HG03354 (cell line): ENCODE measurements at regions not wholly inside any gene's neighbourhood (a gene's known extent, or its start where the extent isn't known, plus 50 kb on each side); places are given as distances from the start of the nearest gene placed in this dataset.

Experiments
- ATAC-seq: cut with Tn5 transposase; IDR thresholded peaks from one replicate; pipeline ENCODE4 v1.9.1; 2021; ENCODE audit warnings: mild to moderate bottlenecking; ENCODE audit not compliant: unreplicated experiment, poor library complexity, severe bottlenecking

- no peak for ATAC-seq
These were observed 223.3 kb downstream of the NOL4 start for GRCh38 chr18:34001376-34001775.

- no peak for ATAC-seq
These were observed 237.5 kb downstream of the NOL4 start for GRCh38 chr18:33987206-33987605.

GRCh38 chr18:33983126-33983525, 241.6 kb downstream of the NOL4 start:
- ATAC-seq = no peak

GRCh38 chr18:33960417-33960816, 264.3 kb downstream of the NOL4 start:
- no peak for ATAC-seq

GRCh38 chr18:33959609-33960008, 265.1 kb downstream of the NOL4 start:
- ATAC-seq = no peak

- ATAC-seq = no peak
These were observed 267.0 kb downstream of the NOL4 start for GRCh38 chr18:33957707-33958106.

- no peak for ATAC-seq
These were observed 273.7 kb downstream of the NOL4 start for GRCh38 chr18:33951031-33951430.

- no peak for ATAC-seq
These were observed 278.4 kb downstream of the NOL4 start for GRCh38 chr18:33946336-33946735.

GRCh38 chr18:33944493-33944892, 280.2 kb downstream of the NOL4 start:
- no peak for ATAC-seq

GRCh38 chr18:33937270-33937816, 287.4 kb downstream of the NOL4 start:
- no peak for ATAC-seq

GRCh38 chr18:33934258-33934657, 290.5 kb downstream of the NOL4 start:
- ATAC-seq = no peak

GRCh38 chr18:33928231-33928630, 296.5 kb downstream of the NOL4 start:
- ATAC-seq = no peak

GRCh38 chr18:33924576-33924975, 300.1 kb downstream of the NOL4 start:
- no peak for ATAC-seq

GRCh38 chr18:33923980-33924379, 300.7 kb downstream of the NOL4 start:
- no peak for ATAC-seq

- no peak for ATAC-seq
These were observed 306.1 kb downstream of the NOL4 start for GRCh38 chr18:33918571-33918970.

GRCh38 chr18:33916200-33916599, 308.5 kb downstream of the NOL4 start:
- ATAC-seq = no peak

- ATAC-seq = no peak
These were observed 310.3 kb downstream of the NOL4 start for GRCh38 chr18:33914399-33914798.

- ATAC-seq = no peak
These were observed 318.7 kb downstream of the NOL4 start for GRCh38 chr18:33906046-33906445.

- no peak for ATAC-seq
These were observed 322.7 kb downstream of the NOL4 start for GRCh38 chr18:33901894-33902512.

- ATAC-seq = no peak
These were observed 322.6 kb downstream of the ASXL3 start for GRCh38 chr18:33900638-33901037.

GRCh38 chr18:33898427-33898826, 320.4 kb downstream of the ASXL3 start:
- ATAC-seq = no peak

- ATAC-seq = no peak
These were observed 300.2 kb downstream of the ASXL3 start for GRCh38 chr18:33878213-33878612.
